ENCODE measurements at regions not wholly inside any gene's neighbourhood (a gene's known extent, or its start where the extent isn't known, plus 50 kb on each side); places are given as distances from the start of the nearest gene placed in this dataset.

DNA sequence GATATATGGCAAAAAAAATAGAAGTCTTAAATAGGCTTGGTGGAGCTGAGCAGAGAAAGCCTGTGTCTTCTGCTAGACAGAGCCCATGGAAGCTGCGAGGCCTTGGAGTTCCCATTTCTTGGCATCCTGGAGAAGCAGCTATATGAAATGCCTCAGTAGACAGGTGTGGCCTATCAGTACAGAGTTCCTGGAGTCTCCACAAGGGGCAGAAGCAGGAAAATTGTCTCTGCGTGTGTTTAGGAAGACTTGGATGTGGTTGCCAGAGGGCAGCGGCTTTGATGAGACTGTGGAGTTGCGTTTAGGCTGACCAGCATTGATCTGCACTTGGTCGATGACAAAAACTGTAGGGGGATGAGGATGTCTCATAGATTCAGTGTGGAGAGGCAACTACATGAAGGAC is 334.5 kb upstream of the SEL1L start:
- Histone ChIP-seq H3K9me3 (ENCODE audit: control insufficient read depth in 1 of 2, low read length in 2 of 2) (no peaks in the 10 kb centered on the region), H3K4me3 (ENCODE audit: low read depth in 1 of 2, low read length in 2 of 2) (no peak overlapping the region), H3K27me3 (ENCODE audit: control insufficient read depth in 1 of 2, insufficient read depth in 2 of 2, low read length in 2 of 2) (no peaks in the 10 kb centered on the region), H3K9ac (ENCODE audit: low read depth in 1 of 2, low read length in 2 of 2) (no peak overlapping the region), H3K27ac (ENCODE audit: low read depth, low read length) (no peak overlapping the region), H3K36me3 (ENCODE audit: control insufficient read depth in 1 of 2, insufficient read depth in 2 of 2, low read length in 2 of 2) (no peaks in the 10 kb centered on the region), H3K4me1 (ENCODE audit: control insufficient read depth in 1 of 2, insufficient read depth in 2 of 2, low read length in 2 of 2) (peaks cover 7 to 10% of the 10 kb centered on the region in 2 donors)

DNA sequence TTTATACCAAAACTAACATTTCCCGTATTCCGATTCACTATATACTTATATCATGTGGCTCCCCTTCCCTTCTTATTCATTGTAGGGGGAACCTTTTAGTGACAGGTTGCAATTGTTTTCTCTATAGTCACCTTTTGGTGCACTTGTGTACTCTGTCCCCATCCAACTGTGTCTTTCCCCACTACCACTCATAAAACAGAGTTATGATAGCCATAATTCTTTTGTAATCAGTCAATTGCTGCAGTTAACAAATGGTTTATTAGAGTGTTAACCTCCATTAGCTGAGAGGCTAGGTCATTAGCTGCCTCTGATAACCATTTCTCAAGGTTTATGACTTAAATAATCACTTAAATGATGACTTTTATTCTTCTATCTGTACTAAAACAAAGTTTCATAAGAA is 338.1 kb upstream of the SEL1L start:
- peaks cover 10 to 21% of the 10 kb centered on the region in 2 donors for H3K4me1 ChIP-seq (ENCODE audit: control insufficient read depth in 1 of 2, insufficient read depth in 2 of 2, low read length in 2 of 2)
- peaks cover 11 to 22% of the 10 kb centered on the region in 2 donors for H3K9me3 ChIP-seq (ENCODE audit: control insufficient read depth in 1 of 2, low read length in 2 of 2)
- H3K36me3 ChIP-seq (ENCODE audit: control insufficient read depth in 1 of 2, insufficient read depth in 2 of 2, low read length in 2 of 2), result no peaks in the 10 kb centered on the region
- H3K4me3 ChIP-seq (ENCODE audit: low read depth in 1 of 2, low read length in 2 of 2), result peak overlapping the region in 1 of 2 donors; percentile 30
- no peaks in the 10 kb centered on the region for H3K27me3 ChIP-seq (ENCODE audit: control insufficient read depth in 1 of 2, insufficient read depth in 2 of 2, low read length in 2 of 2)
- no peak overlapping the region for H3K9ac ChIP-seq (ENCODE audit: low read depth in 1 of 2, low read length in 2 of 2)
- no peak overlapping the region for H3K27ac ChIP-seq (ENCODE audit: low read depth, low read length)

DNA sequence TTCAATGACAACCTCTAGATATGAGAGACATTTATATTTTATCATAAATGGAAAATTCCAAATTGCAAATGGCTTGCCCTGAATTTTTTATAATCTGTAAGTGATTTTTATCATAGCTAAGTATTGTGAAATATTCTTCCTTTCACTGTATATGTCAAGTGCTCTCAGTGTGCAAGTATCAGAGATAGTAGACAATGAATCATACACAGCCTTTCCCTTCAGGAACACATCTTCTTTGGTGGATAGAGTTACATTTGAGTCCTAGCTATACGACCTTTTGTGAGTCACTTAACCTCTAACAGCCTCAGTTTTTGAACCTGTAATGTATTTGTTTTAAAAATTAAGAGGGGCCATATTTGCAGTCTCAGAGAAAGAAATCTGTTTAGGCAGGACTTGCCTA is 350.7 kb upstream of the SEL1L start:
- Histone ChIP-seq H3K27ac (ENCODE audit: low read depth, low read length) (no peak overlapping the region), H3K9me3 (ENCODE audit: control insufficient read depth in 1 of 2, low read length in 2 of 2) (no peaks in the 10 kb centered on the region), H3K36me3 (ENCODE audit: control insufficient read depth in 1 of 2, insufficient read depth in 2 of 2, low read length in 2 of 2) (no peaks in the 10 kb centered on the region), H3K9ac (ENCODE audit: low read depth in 1 of 2, low read length in 2 of 2) (no peak overlapping the region), H3K27me3 (ENCODE audit: control insufficient read depth in 1 of 2, insufficient read depth in 2 of 2, low read length in 2 of 2) (no peaks in the 10 kb centered on the region), H3K4me1 (ENCODE audit: control insufficient read depth in 1 of 2, insufficient read depth in 2 of 2, low read length in 2 of 2) (peaks cover 0 to 7% of the 10 kb centered on the region in 2 donors), H3K4me3 (ENCODE audit: low read depth in 1 of 2, low read length in 2 of 2) (no peak overlapping the region)

DNA sequence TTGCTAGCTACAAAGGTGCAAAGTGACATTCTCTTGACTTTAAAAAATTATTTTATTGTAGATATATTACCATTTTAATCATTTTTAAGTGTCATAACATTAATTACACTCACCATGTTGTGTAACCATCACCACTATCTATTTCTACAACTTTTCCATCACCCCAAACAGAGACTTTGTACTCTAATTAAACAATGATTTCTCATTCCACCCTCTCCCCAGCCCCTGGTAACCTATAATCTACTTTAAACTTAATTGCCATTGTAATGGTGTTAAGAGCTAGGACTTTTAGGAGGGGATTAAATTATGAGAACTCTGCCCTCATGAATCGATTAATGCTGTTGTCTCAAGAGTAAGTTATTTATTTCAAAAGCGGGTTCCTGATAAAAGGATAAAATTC is 352.9 kb upstream of the SEL1L start:
- Histone ChIP-seq H3K9ac (ENCODE audit: low read depth in 1 of 2, low read length in 2 of 2) (no peak overlapping the region), H3K9me3 (ENCODE audit: control insufficient read depth in 1 of 2, low read length in 2 of 2) (no peaks in the 10 kb centered on the region), H3K4me3 (ENCODE audit: low read depth in 1 of 2, low read length in 2 of 2) (no peak overlapping the region), H3K36me3 (ENCODE audit: control insufficient read depth in 1 of 2, insufficient read depth in 2 of 2, low read length in 2 of 2) (no peaks in the 10 kb centered on the region), H3K27ac (ENCODE audit: low read depth, low read length) (no peak overlapping the region), H3K4me1 (ENCODE audit: control insufficient read depth in 1 of 2, insufficient read depth in 2 of 2, low read length in 2 of 2) (peaks cover 0 to 7% of the 10 kb centered on the region in 2 donors), H3K27me3 (ENCODE audit: control insufficient read depth in 1 of 2, insufficient read depth in 2 of 2, low read length in 2 of 2) (no peaks in the 10 kb centered on the region)

DNA sequence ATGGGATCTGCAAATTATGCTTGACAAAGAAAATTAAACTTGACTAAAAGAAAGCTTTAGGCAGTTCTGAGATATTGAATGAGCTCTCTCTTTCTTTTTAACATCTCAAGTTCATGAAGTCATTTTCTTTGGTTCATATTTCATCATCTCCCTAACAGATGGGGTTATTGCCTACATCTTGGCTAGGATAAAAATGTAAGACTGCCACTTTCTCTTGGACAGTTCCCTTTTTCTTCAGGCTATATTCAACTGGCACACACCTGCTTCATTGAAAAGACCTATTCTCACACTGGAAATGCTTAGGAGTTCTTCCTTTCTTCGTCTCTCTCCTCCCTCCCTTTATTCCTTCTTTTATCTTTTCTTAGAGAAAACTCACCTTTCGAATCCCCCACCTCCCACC is 355.9 kb upstream of the SEL1L start:
- no peak overlapping the region for H3K27ac ChIP-seq (ENCODE audit: low read depth, low read length)
- no peaks in the 10 kb centered on the region for H3K27me3 ChIP-seq (ENCODE audit: control insufficient read depth in 1 of 2, insufficient read depth in 2 of 2, low read length in 2 of 2)
- no peaks in the 10 kb centered on the region for H3K36me3 ChIP-seq (ENCODE audit: control insufficient read depth in 1 of 2, insufficient read depth in 2 of 2, low read length in 2 of 2)

DNA sequence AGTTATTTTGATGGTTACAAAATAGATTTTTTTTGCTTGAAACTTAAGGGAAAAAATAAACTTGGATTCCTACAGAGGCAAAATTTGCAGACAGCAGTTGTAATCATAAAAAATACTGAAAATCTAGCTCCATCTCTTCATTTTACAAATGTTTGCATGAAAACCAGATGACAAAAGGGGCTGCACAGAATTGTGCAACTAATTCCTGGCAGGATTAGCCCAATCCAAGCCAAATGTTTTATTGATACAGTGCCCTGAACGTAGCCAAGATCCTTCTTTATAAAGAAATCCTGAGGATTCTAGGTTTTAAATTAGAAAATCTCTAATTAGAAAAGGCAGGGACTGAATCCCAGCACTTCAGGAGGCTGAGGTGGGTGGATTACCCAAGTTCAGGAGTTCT is 356.4 kb upstream of the SEL1L start:
- H3K27ac ChIP-seq (ENCODE audit: low read depth, low read length), result no peak overlapping the region
- peaks cover 0 to 7% of the 10 kb centered on the region in 2 donors for H3K4me1 ChIP-seq (ENCODE audit: control insufficient read depth in 1 of 2, insufficient read depth in 2 of 2, low read length in 2 of 2)
- H3K4me3 ChIP-seq (ENCODE audit: low read depth in 1 of 2, low read length in 2 of 2), result no peak overlapping the region
- no peaks in the 10 kb centered on the region for H3K36me3 ChIP-seq (ENCODE audit: control insufficient read depth in 1 of 2, insufficient read depth in 2 of 2, low read length in 2 of 2)
- H3K9ac ChIP-seq (ENCODE audit: low read depth in 1 of 2, low read length in 2 of 2), result no peak overlapping the region
- H3K9me3 ChIP-seq (ENCODE audit: control insufficient read depth in 1 of 2, low read length in 2 of 2), result no peaks in the 10 kb centered on the region
- H3K27me3 ChIP-seq (ENCODE audit: control insufficient read depth in 1 of 2, insufficient read depth in 2 of 2, low read length in 2 of 2), result no peaks in the 10 kb centered on the region

More for the DNA sequence above, 355.9 kb upstream of the SEL1L start:
- Histone ChIP-seq H3K4me1 (ENCODE audit: control insufficient read depth in 1 of 2, insufficient read depth in 2 of 2, low read length in 2 of 2) (peaks cover 0 to 7% of the 10 kb centered on the region in 2 donors), H3K9ac (ENCODE audit: low read depth in 1 of 2, low read length in 2 of 2) (no peak overlapping the region), H3K9me3 (ENCODE audit: control insufficient read depth in 1 of 2, low read length in 2 of 2) (no peaks in the 10 kb centered on the region), H3K4me3 (ENCODE audit: low read depth in 1 of 2, low read length in 2 of 2) (no peak overlapping the region)

- Histone ChIP-seq H3K4me1 (ENCODE audit: control insufficient read depth in 1 of 2, insufficient read depth in 2 of 2, low read length in 2 of 2) (no peaks in the 10 kb centered on the region), H3K27ac (ENCODE audit: low read depth, low read length) (no peak overlapping the region), H3K27me3 (ENCODE audit: control insufficient read depth in 1 of 2, insufficient read depth in 2 of 2, low read length in 2 of 2) (no peaks in the 10 kb centered on the region), H3K9ac (ENCODE audit: low read depth in 1 of 2, low read length in 2 of 2) (no peak overlapping the region), H3K9me3 (ENCODE audit: control insufficient read depth in 1 of 2, low read length in 2 of 2) (peaks cover 12 to 14% of the 10 kb centered on the region in 2 donors), H3K4me3 (ENCODE audit: low read depth in 1 of 2, low read length in 2 of 2) (no peak overlapping the region), H3K36me3 (ENCODE audit: control insufficient read depth in 1 of 2, insufficient read depth in 2 of 2, low read length in 2 of 2) (no peaks in the 10 kb centered on the region)
Measured at GRCh38 chr14:81903477-81903876, 369.8 kb upstream of the SEL1L start.

DNA sequence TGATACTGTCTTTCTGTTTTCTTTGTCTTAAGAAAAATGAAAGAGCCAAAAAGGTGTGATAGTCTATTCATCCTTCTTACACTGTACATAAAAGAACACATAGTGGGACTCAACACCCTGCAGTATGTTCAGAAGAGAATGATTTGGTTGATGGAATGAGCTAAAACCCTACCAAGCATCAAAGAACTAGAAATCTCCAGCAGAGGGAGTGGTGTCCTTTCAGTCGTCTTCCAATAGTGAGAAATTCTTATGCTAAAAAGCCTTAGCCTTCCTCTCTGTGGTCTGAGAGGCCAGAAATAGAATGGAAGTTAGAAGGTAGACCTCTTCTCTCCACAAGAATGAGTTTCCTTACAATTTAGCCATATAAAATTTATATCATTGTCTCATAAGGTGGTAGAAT is 393.4 kb upstream of the SEL1L start:
- H3K27ac ChIP-seq (ENCODE audit: low read depth, low read length), result no peak overlapping the region
- no peaks in the 10 kb centered on the region for H3K9me3 ChIP-seq (ENCODE audit: control insufficient read depth in 1 of 2, low read length in 2 of 2)
- no peaks in the 10 kb centered on the region for H3K27me3 ChIP-seq (ENCODE audit: control insufficient read depth in 1 of 2, insufficient read depth in 2 of 2, low read length in 2 of 2)
- no peaks in the 10 kb centered on the region for H3K36me3 ChIP-seq (ENCODE audit: control insufficient read depth in 1 of 2, insufficient read depth in 2 of 2, low read length in 2 of 2)
- no peak overlapping the region for H3K9ac ChIP-seq (ENCODE audit: low read depth in 1 of 2, low read length in 2 of 2)
- H3K4me3 ChIP-seq (ENCODE audit: low read depth in 1 of 2, low read length in 2 of 2), result no peak overlapping the region
- no peaks in the 10 kb centered on the region for H3K4me1 ChIP-seq (ENCODE audit: control insufficient read depth in 1 of 2, insufficient read depth in 2 of 2, low read length in 2 of 2)

DNA sequence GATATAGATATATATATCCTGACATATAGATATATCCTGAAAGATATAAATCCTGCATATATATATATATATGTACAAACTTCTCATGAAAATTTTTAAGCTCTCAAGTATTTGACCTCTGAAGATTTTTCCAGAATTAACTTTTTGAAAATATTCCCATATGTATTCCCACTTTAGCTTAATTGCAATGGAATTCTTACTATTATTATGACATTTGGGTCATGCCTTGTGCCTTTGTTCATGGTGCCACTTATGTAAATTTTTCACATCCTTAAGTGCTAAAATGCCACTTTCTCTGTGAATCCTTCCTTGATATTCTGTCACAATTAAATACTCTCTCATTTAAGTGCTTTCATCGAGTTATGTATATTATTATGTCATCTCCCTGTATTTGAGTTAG is 398.2 kb upstream of the SEL1L start:
- H3K9ac ChIP-seq (ENCODE audit: low read depth in 1 of 2, low read length in 2 of 2), result no peak overlapping the region
- no peaks in the 10 kb centered on the region for H3K27me3 ChIP-seq (ENCODE audit: control insufficient read depth in 1 of 2, insufficient read depth in 2 of 2, low read length in 2 of 2)
- no peak overlapping the region for H3K27ac ChIP-seq (ENCODE audit: low read depth, low read length)
- no peak overlapping the region for H3K4me3 ChIP-seq (ENCODE audit: low read depth in 1 of 2, low read length in 2 of 2)
- H3K36me3 ChIP-seq (ENCODE audit: control insufficient read depth in 1 of 2, insufficient read depth in 2 of 2, low read length in 2 of 2), result no peaks in the 10 kb centered on the region
- no peaks in the 10 kb centered on the region for H3K9me3 ChIP-seq (ENCODE audit: control insufficient read depth in 1 of 2, low read length in 2 of 2)
- no peaks in the 10 kb centered on the region for H3K4me1 ChIP-seq (ENCODE audit: control insufficient read depth in 1 of 2, insufficient read depth in 2 of 2, low read length in 2 of 2)

DNA sequence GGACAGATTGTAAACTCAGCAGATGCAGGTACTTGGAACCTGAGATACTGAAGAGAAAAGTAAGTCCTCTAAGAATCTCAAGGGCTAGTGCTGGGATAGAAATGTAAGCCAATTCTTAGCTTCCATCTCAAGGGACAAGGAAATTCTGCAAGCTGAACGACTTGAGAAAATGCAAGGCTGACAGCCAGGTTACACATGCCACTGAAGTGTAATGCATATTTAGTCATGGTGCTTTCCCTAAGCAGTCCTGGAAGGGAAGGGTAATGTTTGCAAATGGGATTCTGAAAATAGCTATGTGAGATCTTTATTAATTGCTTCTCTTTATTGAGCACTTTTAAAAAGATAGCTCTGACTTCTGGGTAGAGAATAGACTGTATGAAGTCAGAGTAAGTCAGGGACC is 402.7 kb upstream of the SEL1L start:
- Histone ChIP-seq H3K27ac (ENCODE audit: low read depth, low read length) (no peak overlapping the region), H3K27me3 (ENCODE audit: control insufficient read depth in 1 of 2, insufficient read depth in 2 of 2, low read length in 2 of 2) (no peaks in the 10 kb centered on the region), H3K9me3 (ENCODE audit: control insufficient read depth in 1 of 2, low read length in 2 of 2) (no peaks in the 10 kb centered on the region), H3K9ac (ENCODE audit: low read depth in 1 of 2, low read length in 2 of 2) (no peak overlapping the region), H3K4me1 (ENCODE audit: control insufficient read depth in 1 of 2, insufficient read depth in 2 of 2, low read length in 2 of 2) (no peaks in the 10 kb centered on the region), H3K4me3 (ENCODE audit: low read depth in 1 of 2, low read length in 2 of 2) (no peak overlapping the region), H3K36me3 (ENCODE audit: control insufficient read depth in 1 of 2, insufficient read depth in 2 of 2, low read length in 2 of 2) (no peaks in the 10 kb centered on the region)

- H3K9ac ChIP-seq (ENCODE audit: low read depth in 1 of 2, low read length in 2 of 2), result no peak overlapping the region
- H3K27ac ChIP-seq (ENCODE audit: low read depth, low read length), result no peak overlapping the region
- no peaks in the 10 kb centered on the region for H3K27me3 ChIP-seq (ENCODE audit: control insufficient read depth in 1 of 2, insufficient read depth in 2 of 2, low read length in 2 of 2)
- H3K9me3 ChIP-seq (ENCODE audit: control insufficient read depth in 1 of 2, low read length in 2 of 2), result no peaks in the 10 kb centered on the region
- H3K4me1 ChIP-seq (ENCODE audit: control insufficient read depth in 1 of 2, insufficient read depth in 2 of 2, low read length in 2 of 2), result no peaks in the 10 kb centered on the region
- H3K36me3 ChIP-seq (ENCODE audit: control insufficient read depth in 1 of 2, insufficient read depth in 2 of 2, low read length in 2 of 2), result no peaks in the 10 kb centered on the region
- no peak overlapping the region for H3K4me3 ChIP-seq (ENCODE audit: low read depth in 1 of 2, low read length in 2 of 2)
Measured at GRCh38 chr14:81936902-81937301, 403.2 kb upstream of the SEL1L start.
